ENCODE measurements at regions not wholly inside any gene's neighbourhood (a gene's known extent, or its start where the extent isn't known, plus 50 kb on each side); places are given as distances from the start of the nearest gene placed in this dataset.
"Not testable (repeated sequence)": the region's sequence is repeated elsewhere in the genome, so short reads cannot be mapped to it uniquely, and the experiment has no call there.

DNA sequence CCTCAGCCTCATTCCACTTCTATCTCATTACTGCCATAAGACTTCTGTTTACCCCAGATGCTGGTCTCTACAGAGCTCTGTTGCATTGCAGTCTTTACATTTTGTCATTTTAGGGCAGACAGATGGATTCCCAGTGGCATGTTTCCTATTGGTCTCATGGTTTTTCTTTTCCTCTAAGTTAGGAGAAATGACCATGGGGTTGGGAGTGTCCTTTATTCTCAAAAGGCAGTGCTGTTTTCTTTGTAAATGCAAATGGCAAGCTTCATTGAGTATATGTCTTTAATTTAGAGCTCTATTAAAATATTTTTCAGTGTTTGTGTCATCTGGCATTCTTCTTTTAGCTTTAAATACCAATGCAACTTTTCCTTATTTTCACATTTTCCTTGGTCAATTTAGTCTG lies 57.0 kb downstream of the MSTN start:
- H3K9me3 Mint-ChIP-seq: no peaks in the 10 kb centered on the region
- no peak overlapping the region for H3K4me3 Mint-ChIP-seq

GRCh38 chr2:189999661-190000060 lies 62.9 kb downstream of the MSTN start:
- WGBS, 2 experiments (ENCODE audit: insufficient coverage in 1 of 2, insufficient read length in 1 of 2): 95 to 96% methylated on average over 6 to 7 of the region's 7 CpGs
- Mint-ChIP-seq H3K27ac (no peak overlapping the region), H3K9me3 (peaks cover 19% of the 10 kb centered on the region), H3K27me3 (ENCODE audit: insufficient read depth) (no peaks in the 10 kb centered on the region), H3K36me3 (ENCODE audit: low read depth) (peaks cover 6% of the 10 kb centered on the region), H3K4me1 (no peaks in the 10 kb centered on the region), H3K4me3 (no peak overlapping the region)
- Histone ChIP-seq H3K9me3 (ENCODE audit: control insufficient read depth, low read length) (peaks cover 12% of the 10 kb centered on the region), H3K27ac (ENCODE audit: low read depth, low read length) (no peak overlapping the region), H3K4me1 (ENCODE audit: control insufficient read depth, insufficient read depth, low read length) (no peaks in the 10 kb centered on the region), H3K9ac (ENCODE audit: extremely low read depth, low read length, poor library complexity, severe bottlenecking) (no peak overlapping the region), H3K27me3 (ENCODE audit: control insufficient read depth, insufficient read depth, low read length, poor library complexity, severe bottlenecking) (no peaks in the 10 kb centered on the region), H3K36me3 (ENCODE audit: control insufficient read depth, insufficient read depth, low read length) (no peaks in the 10 kb centered on the region), H3K4me3 (ENCODE audit: low read length) (no peak overlapping the region)
- TF ChIP-seq, protein P1, sequence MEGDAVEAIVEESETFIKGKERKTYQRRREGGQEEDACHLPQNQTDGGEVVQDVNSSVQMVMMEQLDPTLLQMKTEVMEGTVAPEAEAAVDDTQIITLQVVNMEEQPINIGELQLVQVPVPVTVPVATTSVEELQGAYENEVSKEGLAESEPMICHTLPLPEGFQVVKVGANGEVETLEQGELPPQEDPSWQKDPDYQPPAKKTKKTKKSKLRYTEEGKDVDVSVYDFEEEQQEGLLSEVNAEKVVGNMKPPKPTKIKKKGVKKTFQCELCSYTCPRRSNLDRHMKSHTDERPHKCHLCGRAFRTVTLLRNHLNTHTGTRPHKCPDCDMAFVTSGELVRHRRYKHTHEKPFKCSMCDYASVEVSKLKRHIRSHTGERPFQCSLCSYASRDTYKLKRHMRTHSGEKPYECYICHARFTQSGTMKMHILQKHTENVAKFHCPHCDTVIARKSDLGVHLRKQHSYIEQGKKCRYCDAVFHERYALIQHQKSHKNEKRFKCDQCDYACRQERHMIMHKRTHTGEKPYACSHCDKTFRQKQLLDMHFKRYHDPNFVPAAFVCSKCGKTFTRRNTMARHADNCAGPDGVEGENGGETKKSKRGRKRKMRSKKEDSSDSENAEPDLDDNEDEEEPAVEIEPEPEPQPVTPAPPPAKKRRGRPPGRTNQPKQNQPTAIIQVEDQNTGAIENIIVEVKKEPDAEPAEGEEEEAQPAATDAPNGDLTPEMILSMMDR (conservative IDR thresholded peaks at IDR 0.05): no peak
- no peak for DNase-seq

More for the DNA sequence above, 57.0 kb downstream of the MSTN start:
- Mint-ChIP-seq H3K27ac (no peak overlapping the region), H3K36me3 (ENCODE audit: low read depth) (no peaks in the 10 kb centered on the region), H3K4me1 (no peaks in the 10 kb centered on the region), H3K27me3 (ENCODE audit: insufficient read depth) (no peaks in the 10 kb centered on the region)
- DNase-seq: no peak
- TF ChIP-seq, protein P1 (conservative IDR thresholded peaks at IDR 0.05): no peak
- Histone ChIP-seq H3K36me3 (ENCODE audit: control insufficient read depth, insufficient read depth, low read length) (no peaks in the 10 kb centered on the region), H3K9me3 (ENCODE audit: control insufficient read depth, low read length) (no peaks in the 10 kb centered on the region), H3K4me3 (ENCODE audit: low read length) (no peak overlapping the region), H3K27ac (ENCODE audit: low read depth, low read length) (no peak overlapping the region), H3K9ac (ENCODE audit: extremely low read depth, low read length, poor library complexity, severe bottlenecking) (no peak overlapping the region), H3K27me3 (ENCODE audit: control insufficient read depth, insufficient read depth, low read length, poor library complexity, severe bottlenecking) (no peaks in the 10 kb centered on the region), H3K4me1 (ENCODE audit: control insufficient read depth, insufficient read depth, low read length) (no peaks in the 10 kb centered on the region)

- H3K4me1 ChIP-seq (ENCODE audit: control insufficient read depth, insufficient read depth, low read length); H3K36me3 Mint-ChIP-seq (ENCODE audit: low read depth): not testable (repeated sequence)
These were observed 63.9 kb downstream of the MSTN start for GRCh38 chr2:189998665-189999064.

DNA sequence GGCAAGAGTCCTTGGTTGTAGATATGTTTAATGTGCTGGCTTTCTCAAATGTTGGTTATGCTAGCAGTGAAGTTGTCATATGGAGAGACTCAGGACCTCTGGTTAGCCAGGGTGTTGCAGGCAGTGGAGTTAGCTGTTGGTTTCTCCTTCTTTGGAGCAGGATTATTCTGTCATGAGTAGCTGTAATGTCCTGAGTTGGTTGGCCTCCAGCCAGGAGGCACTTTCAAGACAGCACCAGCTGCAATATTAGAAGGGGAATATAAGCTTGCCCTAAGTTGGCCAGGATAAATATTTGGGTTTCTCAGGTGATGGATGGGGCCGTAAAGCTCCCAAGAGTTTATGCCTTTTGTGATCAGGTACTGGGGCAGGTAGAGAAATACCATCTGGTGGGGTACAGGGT lies 65.5 kb downstream of the MSTN start:
- TF ChIP-seq, protein P1 (conservative IDR thresholded peaks at IDR 0.05): no peak
- Histone ChIP-seq H3K36me3 (ENCODE audit: control insufficient read depth, insufficient read depth, low read length) (no peaks in the 10 kb centered on the region), H3K4me3 (ENCODE audit: low read length) (no peak overlapping the region), H3K9me3 (ENCODE audit: control insufficient read depth, low read length) (peaks cover 12% of the 10 kb centered on the region), H3K27ac (ENCODE audit: low read depth, low read length) (no peak overlapping the region), H3K4me1 (ENCODE audit: control insufficient read depth, insufficient read depth, low read length) (no peaks in the 10 kb centered on the region), H3K9ac (ENCODE audit: extremely low read depth, low read length, poor library complexity, severe bottlenecking) (no peak overlapping the region), H3K27me3 (ENCODE audit: control insufficient read depth, insufficient read depth, low read length, poor library complexity, severe bottlenecking) (no peaks in the 10 kb centered on the region)
- H3K4me3 Mint-ChIP-seq: no peak overlapping the region
- DNase-seq: no peak
- H3K27ac Mint-ChIP-seq: no peak overlapping the region
- H3K36me3 Mint-ChIP-seq (ENCODE audit: low read depth): peaks cover 9% of the 10 kb centered on the region
- 93% methylated on average over 1 of the region's 1 CpG; no CpG with 5 or more reads in 1 of the 2 experiments for WGBS, 2 experiments (ENCODE audit: insufficient coverage in 1 of 2, insufficient read length in 1 of 2)
- no peaks in the 10 kb centered on the region for H3K4me1 Mint-ChIP-seq
- no peaks in the 10 kb centered on the region for H3K27me3 Mint-ChIP-seq (ENCODE audit: insufficient read depth)
- peaks cover 33% of the 10 kb centered on the region for H3K9me3 Mint-ChIP-seq

More at GRCh38 chr2:189998665-189999064, 63.9 kb downstream of the MSTN start:
- peaks cover 12% of the 10 kb centered on the region for H3K9me3 ChIP-seq (ENCODE audit: control insufficient read depth, low read length)
- not testable (repeated sequence) for DNase-seq; H3K4me3 Mint-ChIP-seq; H3K27me3 ChIP-seq (ENCODE audit: control insufficient read depth, insufficient read depth, low read length, poor library complexity, severe bottlenecking); H3K27me3 Mint-ChIP-seq (ENCODE audit: insufficient read depth); H3K4me1 Mint-ChIP-seq; H3K4me3 ChIP-seq (ENCODE audit: low read length); H3K36me3 ChIP-seq (ENCODE audit: control insufficient read depth, insufficient read depth, low read length); H3K27ac ChIP-seq (ENCODE audit: low read depth, low read length); H3K9ac ChIP-seq (ENCODE audit: extremely low read depth, low read length, poor library complexity, severe bottlenecking); H3K27ac Mint-ChIP-seq
- H3K9me3 Mint-ChIP-seq: peaks cover 26% of the 10 kb centered on the region
- WGBS, 2 experiments (ENCODE audit: insufficient coverage in 1 of 2, insufficient read length in 1 of 2): 95% methylated on average over 2 of the region's 2 CpGs; no CpG with 5 or more reads in 1 of the 2 experiments

Measured in endodermal cell (in vitro differentiated cells).